HUES48 (cell line): ENCODE measurements at regions not wholly inside any gene's neighbourhood (a gene's known extent, or its start where the extent isn't known, plus 50 kb on each side); places are given as distances from the start of the nearest gene placed in this dataset.
"Not testable (repeated sequence)": the region's sequence is repeated elsewhere in the genome, so short reads cannot be mapped to it uniquely, and the experiment has no call there.

Experiments
- H3K27ac ChIP-seq: one replicate; pipeline ENCODE4 v1.7.0; 2013; ENCODE audit warnings: low read depth, low read length, inconsistent platforms
- H3K27me3 ChIP-seq: 2 replicates; pipeline ENCODE4 v1.6.1; 2013; ENCODE audit warnings: mild to moderate bottlenecking, low read length; ENCODE audit not compliant: control insufficient read depth, insufficient read depth
- H3K36me3 ChIP-seq: 2 replicates; pipeline ENCODE4 v1.6.1; 2013; ENCODE audit warnings: low read length; ENCODE audit not compliant: control insufficient read depth, insufficient read depth
- H3K4me1 ChIP-seq: 2 replicates; pipeline ENCODE4 v1.6.1; 2013; ENCODE audit warnings: mild to moderate bottlenecking, low read length; ENCODE audit not compliant: control insufficient read depth, insufficient read depth
- H3K4me3 ChIP-seq: 2 replicates; pipeline ENCODE4 v1.5.1; 2013; ENCODE audit warnings: mild to moderate bottlenecking, low read depth, low read length
- H3K9ac ChIP-seq: 2 replicates; pipeline ENCODE4 v1.6.1; 2013; ENCODE audit warnings: mild to moderate bottlenecking, low read depth, low read length, moderate library complexity
- H3K9me3 ChIP-seq: 2 replicates; pipeline ENCODE4 v1.6.1; 2013; ENCODE audit warnings: low read length; ENCODE audit not compliant: control insufficient read depth, insufficient read depth

DNA sequence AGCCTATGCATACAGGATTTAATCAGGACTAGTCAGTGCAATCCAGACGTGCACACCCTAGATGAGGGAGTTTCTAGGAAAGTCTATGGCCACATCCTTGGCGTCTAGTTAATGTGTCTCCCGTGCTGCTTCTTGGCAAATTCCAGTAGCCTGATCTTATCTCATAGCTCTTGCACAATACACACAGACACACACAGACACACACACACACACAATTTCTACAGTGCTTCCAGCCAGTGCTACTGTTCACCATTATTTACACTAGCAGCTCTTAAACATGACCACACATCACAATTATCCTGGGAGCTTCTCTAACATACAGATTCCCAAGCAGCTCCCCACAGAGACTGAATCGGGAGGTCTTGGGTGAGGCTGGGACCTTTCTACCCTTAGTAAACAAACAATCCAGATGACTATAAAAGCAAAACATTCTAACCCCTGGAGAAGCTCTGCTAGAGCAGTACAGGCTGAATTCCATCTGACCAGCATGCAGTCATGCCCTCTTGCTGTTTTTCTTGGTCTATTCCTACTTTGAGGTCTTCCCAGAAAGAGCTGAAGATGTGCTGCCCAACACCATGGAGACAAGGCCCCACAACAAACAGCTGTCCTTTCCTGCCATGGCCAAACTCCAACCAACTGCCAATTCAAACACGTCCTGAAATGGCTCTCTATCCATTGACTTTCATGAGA lies 236.6 kb downstream of the DEPDC1B start:
- Histone ChIP-seq H3K27me3 (no peaks in the 10 kb centered on the region), H3K4me3 (no peak overlapping the region), H3K9me3 (no peaks in the 10 kb centered on the region), H3K4me1 (no peaks in the 10 kb centered on the region), H3K27ac (no peak overlapping the region), H3K36me3 (no peaks in the 10 kb centered on the region), H3K9ac (no peak overlapping the region)

DNA sequence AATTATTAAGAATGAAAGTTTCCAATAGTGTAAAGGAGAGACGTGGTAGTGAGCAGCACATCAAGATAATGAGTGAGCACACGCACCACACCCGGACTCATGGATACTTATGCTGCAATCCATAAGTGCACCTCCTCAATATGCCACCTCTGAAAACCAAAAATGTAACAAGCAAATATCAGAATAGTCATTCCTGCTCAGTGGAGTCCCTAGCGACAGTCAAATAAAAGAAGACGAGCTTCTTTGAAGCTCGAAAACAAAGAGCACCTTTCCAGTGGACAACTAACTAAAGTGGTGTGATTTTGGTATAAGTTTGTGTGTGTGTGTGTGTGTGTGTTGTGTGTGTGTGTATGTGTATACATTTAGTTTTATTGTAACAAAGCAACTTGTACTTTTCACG lies 241.3 kb downstream of the DEPDC1B start:
- H3K27me3 ChIP-seq = no peaks in the 10 kb centered on the region
- H3K27ac ChIP-seq = no peak overlapping the region
- no peaks in the 10 kb centered on the region for H3K9me3 ChIP-seq
- H3K4me1 ChIP-seq = no peaks in the 10 kb centered on the region
- H3K4me3 ChIP-seq = no peak overlapping the region
- H3K9ac ChIP-seq = no peak overlapping the region
- no peaks in the 10 kb centered on the region for H3K36me3 ChIP-seq

- H3K36me3 ChIP-seq = no peaks in the 10 kb centered on the region
- H3K4me1 ChIP-seq = no peaks in the 10 kb centered on the region
- H3K27ac ChIP-seq = no peak overlapping the region
- H3K4me3 ChIP-seq = no peak overlapping the region
- no peak overlapping the region for H3K9ac ChIP-seq
- no peaks in the 10 kb centered on the region for H3K27me3 ChIP-seq
- H3K9me3 ChIP-seq = no peaks in the 10 kb centered on the region
Observed at GRCh38 chr5:60457233-60457632, 242.7 kb downstream of the DEPDC1B start.

DNA sequence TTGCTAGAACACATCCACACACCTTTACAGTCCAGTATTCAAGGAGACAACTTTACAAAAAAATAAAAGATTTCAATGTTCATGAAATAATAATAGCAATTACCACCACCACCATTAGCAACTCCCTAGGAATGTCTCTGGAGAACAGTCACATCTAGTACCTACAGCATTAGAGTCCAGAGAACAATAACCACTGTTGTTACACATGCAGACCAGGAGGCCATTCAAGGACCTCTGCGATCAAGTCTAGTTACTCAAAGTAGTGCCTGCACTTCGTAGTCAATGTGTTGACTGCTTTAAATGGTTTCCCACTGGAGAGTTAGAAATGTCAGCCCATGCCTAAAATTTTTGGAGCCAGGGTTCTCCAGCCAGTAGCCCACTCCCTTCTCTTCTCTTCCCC lies 244.4 kb downstream of the DEPDC1B start:
- Histone ChIP-seq H3K4me3 (no peak overlapping the region), H3K9me3 (no peaks in the 10 kb centered on the region), H3K9ac (no peak overlapping the region), H3K27me3 (no peaks in the 10 kb centered on the region), H3K36me3 (no peaks in the 10 kb centered on the region), H3K4me1 (no peaks in the 10 kb centered on the region), H3K27ac (no peak overlapping the region)

DNA sequence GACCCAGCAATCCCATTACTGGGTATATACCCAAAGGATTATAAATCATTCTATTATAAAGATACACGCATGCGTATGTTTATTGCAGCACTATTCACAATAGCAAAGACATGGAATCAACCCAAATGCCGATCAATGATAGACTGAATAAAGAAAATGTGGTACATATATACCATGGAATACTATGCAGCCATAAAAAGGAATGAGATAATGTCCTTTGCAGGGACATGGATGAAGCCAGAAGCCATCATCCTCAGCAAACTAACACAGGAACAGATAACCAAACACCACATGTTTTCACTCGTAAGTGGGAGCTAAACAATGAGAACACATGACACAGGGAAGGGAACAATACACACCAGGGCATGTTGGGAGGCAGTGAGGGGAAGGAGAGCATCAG lies 245.7 kb downstream of the DEPDC1B start:
- H3K4me1 ChIP-seq, H3K9ac ChIP-seq, H3K4me3 ChIP-seq, H3K9me3 ChIP-seq, H3K36me3 ChIP-seq, H3K27ac ChIP-seq, H3K27me3 ChIP-seq: not testable (repeated sequence)

- H3K27ac ChIP-seq = no peak overlapping the region
- no peaks in the 10 kb centered on the region for H3K36me3 ChIP-seq
- H3K9ac ChIP-seq = no peak overlapping the region
- no peaks in the 10 kb centered on the region for H3K4me1 ChIP-seq
- no peaks in the 10 kb centered on the region for H3K27me3 ChIP-seq
- no peak overlapping the region for H3K4me3 ChIP-seq
- no peaks in the 10 kb centered on the region for H3K9me3 ChIP-seq
Observed at GRCh38 chr5:60453186-60453976, 246.6 kb downstream of the DEPDC1B start.

DNA sequence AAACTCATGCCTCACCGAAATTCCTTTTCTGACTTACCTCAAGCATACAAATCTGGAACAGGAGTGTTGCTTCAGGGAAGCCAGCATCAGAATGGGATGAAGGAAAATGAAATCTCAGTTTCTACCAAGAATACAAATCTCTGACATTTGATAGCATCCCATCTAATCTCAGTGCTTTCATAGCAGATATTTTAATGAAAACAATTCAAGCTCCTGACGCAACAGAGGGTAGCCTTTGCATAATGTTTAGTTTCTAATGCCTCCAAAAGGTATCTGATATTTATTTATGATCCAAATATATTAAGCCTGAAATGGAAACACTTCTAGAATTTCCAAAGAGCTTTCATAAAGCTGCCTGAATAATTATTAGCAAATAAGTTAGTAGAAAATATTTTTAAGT lies 251.4 kb downstream of the DEPDC1B start:
- Histone ChIP-seq H3K9ac (no peak overlapping the region), H3K27ac (no peak overlapping the region), H3K4me1 (no peaks in the 10 kb centered on the region), H3K4me3 (no peak overlapping the region), H3K36me3 (no peaks in the 10 kb centered on the region), H3K27me3 (no peaks in the 10 kb centered on the region), H3K9me3 (no peaks in the 10 kb centered on the region)

DNA sequence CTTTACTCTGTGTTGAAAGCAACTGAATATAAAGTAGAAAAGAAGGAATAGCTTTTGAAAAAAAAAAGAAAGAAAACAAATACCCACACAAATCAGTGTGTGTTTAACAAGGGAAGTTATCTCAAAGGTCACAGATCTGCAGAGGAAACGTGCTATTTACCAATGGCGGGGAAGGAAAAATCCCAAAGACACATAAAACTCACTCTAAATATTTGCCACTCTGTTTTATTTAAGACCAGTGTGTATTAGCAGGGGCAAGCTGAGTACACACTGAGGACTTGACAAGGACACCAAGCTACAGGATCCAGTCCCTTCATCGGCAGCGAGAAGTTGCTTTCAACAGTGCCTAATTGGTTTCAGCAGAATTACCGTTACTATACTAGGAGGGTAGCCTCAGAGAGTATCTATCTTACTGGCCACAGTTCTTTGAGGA lies 252.5 kb downstream of the DEPDC1B start:
- Histone ChIP-seq H3K4me3 (no peak overlapping the region), H3K9ac (no peak overlapping the region), H3K9me3 (no peaks in the 10 kb centered on the region), H3K36me3 (no peaks in the 10 kb centered on the region), H3K27me3 (no peaks in the 10 kb centered on the region), H3K4me1 (no peaks in the 10 kb centered on the region), H3K27ac (no peak overlapping the region)

DNA sequence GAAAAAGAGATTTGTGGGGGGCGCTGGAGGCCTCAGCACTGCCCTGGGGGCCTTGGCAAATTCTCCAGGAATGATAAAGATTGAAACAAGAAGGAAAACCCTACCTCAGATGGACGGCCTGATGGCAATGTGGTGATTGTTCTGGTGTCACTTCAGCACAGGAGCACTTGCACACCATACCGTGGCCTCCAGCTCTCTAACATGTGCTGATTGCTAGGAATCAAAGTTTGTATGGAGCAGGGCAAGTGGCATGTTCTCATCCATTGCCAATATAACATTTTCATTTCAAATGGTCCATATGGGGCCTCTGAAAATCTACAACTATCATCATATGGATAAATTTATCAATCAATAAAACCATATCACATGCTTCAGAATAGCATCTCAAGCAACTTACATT lies 253.0 kb downstream of the DEPDC1B start:
- no peaks in the 10 kb centered on the region for H3K9me3 ChIP-seq
- no peaks in the 10 kb centered on the region for H3K4me1 ChIP-seq
- no peaks in the 10 kb centered on the region for H3K27me3 ChIP-seq
- no peak overlapping the region for H3K9ac ChIP-seq
- H3K36me3 ChIP-seq = no peaks in the 10 kb centered on the region
- no peak overlapping the region for H3K4me3 ChIP-seq
- H3K27ac ChIP-seq = no peak overlapping the region

GRCh38 chr5:60445921-60446320 lies 254.0 kb downstream of the DEPDC1B start:
- no peak overlapping the region for H3K9ac ChIP-seq
- no peaks in the 10 kb centered on the region for H3K9me3 ChIP-seq
- H3K27me3 ChIP-seq = no peaks in the 10 kb centered on the region
- no peak overlapping the region for H3K4me3 ChIP-seq
- H3K27ac ChIP-seq = no peak overlapping the region
- no peaks in the 10 kb centered on the region for H3K36me3 ChIP-seq
- no peaks in the 10 kb centered on the region for H3K4me1 ChIP-seq

GRCh38 chr5:60445427-60445826 lies 254.5 kb downstream of the DEPDC1B start:
- Histone ChIP-seq H3K27me3 (no peaks in the 10 kb centered on the region), H3K36me3 (no peaks in the 10 kb centered on the region), H3K9me3 (no peaks in the 10 kb centered on the region), H3K9ac (no peak overlapping the region), H3K27ac (no peak overlapping the region), H3K4me1 (no peaks in the 10 kb centered on the region), H3K4me3 (no peak overlapping the region)
